ENCODE measurements at regions not wholly inside any gene's neighbourhood (a gene's known extent, or its start where the extent isn't known, plus 50 kb on each side); places are given as distances from the start of the nearest gene placed in this dataset.

DNA sequence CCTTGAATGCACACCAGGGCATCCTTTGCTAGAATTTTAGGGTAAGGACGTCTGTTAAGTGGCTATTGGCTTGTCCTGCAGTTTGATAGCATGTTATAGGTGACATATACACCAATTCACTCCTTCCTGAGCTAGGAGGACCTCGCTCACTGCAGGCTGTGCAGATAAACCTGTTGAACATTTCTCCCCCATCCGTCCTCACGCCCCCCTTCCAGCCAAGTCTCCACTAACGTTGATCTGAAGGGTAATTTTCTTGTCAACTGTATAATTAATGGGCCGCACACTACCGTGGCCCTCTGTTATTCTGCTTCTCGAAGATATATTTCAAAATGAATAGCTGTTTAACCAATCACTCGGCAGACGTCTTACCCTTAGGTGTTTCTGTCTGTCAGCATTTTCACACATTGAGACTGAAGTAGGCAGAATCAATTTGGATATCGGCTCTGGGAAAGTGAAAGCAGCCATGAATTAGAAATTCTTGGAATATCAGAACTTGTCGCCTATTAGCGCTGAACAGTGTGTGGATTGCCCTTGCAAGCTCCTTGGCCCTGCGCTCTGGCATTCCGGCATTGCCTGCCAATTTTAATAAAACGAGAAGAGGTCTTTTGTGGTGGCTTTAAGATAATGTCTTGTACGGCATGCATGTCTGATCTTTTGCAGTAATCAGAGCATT, 905.3 kb downstream of the TYW1 start:
- Histone ChIP-seq H3K79me2 (ENCODE audit: control insufficient read depth, insufficient read depth, low read length) (no peaks in the 10 kb centered on the region), H4K20me1 (ENCODE audit: control insufficient read depth, extremely low read depth, insufficient read depth, low read length) (no peaks in the 10 kb centered on the region), H2AFZ (ENCODE audit: low read length) (no peak overlapping the region), H3K4me2 (ENCODE audit: extremely low read depth, insufficient read depth, low read length) (no peak overlapping the region), H3K4me1 (ENCODE audit: control insufficient read depth, extremely low read depth, insufficient read depth, low read length) (no peaks in the 10 kb centered on the region), H3K4me3 (replicated peaks in 1 of 4; ENCODE audit: control extremely low read depth in 1 of 4, insufficient read depth in 1 of 4, low read depth in 3 of 4, low read length in 4 of 4) (no peak overlapping the region), H3K27me3 (ENCODE audit: control insufficient read depth, insufficient read depth, low read length) (no peaks in the 10 kb centered on the region), H3K9me3 (ENCODE audit: control insufficient read depth, insufficient read depth, low read depth, low read length) (no peaks in the 10 kb centered on the region), H3K27ac (ENCODE audit: insufficient read depth, low read length) (no peak overlapping the region), H3K9ac (ENCODE audit: insufficient read depth, low read length) (no peak overlapping the region), H3K36me3 (ENCODE audit: control insufficient read depth, insufficient read depth, low read length) (no peaks in the 10 kb centered on the region)
- TF ChIP-seq EZH2 (IDR thresholded peaks at IDR 0.05; ENCODE audit: low read length, missing control alignments) (no peak), CTCF (conservative IDR thresholded peaks at IDR 0.05 in 1 of 2, IDR thresholded peaks at IDR 0.05 in 1 of 2; ENCODE audit: low read depth in 1 of 2, low read length in 2 of 2) (no peak)
- DNase-seq (ENCODE audit: low read depth in 2 of 2), result no peak

- Histone ChIP-seq H3K27ac (ENCODE audit: insufficient read depth, low read length) (no peak overlapping the region), H3K4me3 (replicated peaks in 1 of 4; ENCODE audit: control extremely low read depth in 1 of 4, insufficient read depth in 1 of 4, low read depth in 3 of 4, low read length in 4 of 4) (no peak overlapping the region), H2AFZ (ENCODE audit: low read length) (no peak overlapping the region), H3K4me1 (ENCODE audit: control insufficient read depth, extremely low read depth, insufficient read depth, low read length) (no peaks in the 10 kb centered on the region), H4K20me1 (ENCODE audit: control insufficient read depth, extremely low read depth, insufficient read depth, low read length) (no peaks in the 10 kb centered on the region), H3K79me2 (ENCODE audit: control insufficient read depth, insufficient read depth, low read length) (no peaks in the 10 kb centered on the region), H3K27me3 (ENCODE audit: control insufficient read depth, insufficient read depth, low read length) (no peaks in the 10 kb centered on the region), H3K36me3 (ENCODE audit: control insufficient read depth, insufficient read depth, low read length) (no peaks in the 10 kb centered on the region), H3K9ac (ENCODE audit: insufficient read depth, low read length) (no peak overlapping the region), H3K9me3 (ENCODE audit: control insufficient read depth, insufficient read depth, low read depth, low read length) (no peaks in the 10 kb centered on the region), H3K4me2 (ENCODE audit: extremely low read depth, insufficient read depth, low read length) (no peak overlapping the region)
- TF ChIP-seq EZH2 (IDR thresholded peaks at IDR 0.05; ENCODE audit: low read length, missing control alignments) (no peak), CTCF (conservative IDR thresholded peaks at IDR 0.05 in 1 of 2, IDR thresholded peaks at IDR 0.05 in 1 of 2; ENCODE audit: low read depth in 1 of 2, low read length in 2 of 2) (no peak)
- DNase-seq (ENCODE audit: low read depth in 2 of 2), result no peak
Measured at GRCh38 chr7:67907792-67908191, 911.2 kb downstream of the TYW1 start.

GRCh38 chr7:67912437-67912836, 915.8 kb downstream of the TYW1 start:
- no peak for DNase-seq (ENCODE audit: low read depth in 2 of 2)

More at GRCh38 chr7:67912437-67912836, 915.8 kb downstream of the TYW1 start:
- no peak overlapping the region for H3K4me2 ChIP-seq (ENCODE audit: extremely low read depth, insufficient read depth, low read length)
- H3K4me1 ChIP-seq (ENCODE audit: control insufficient read depth, extremely low read depth, insufficient read depth, low read length), result no peaks in the 10 kb centered on the region
- H3K9me3 ChIP-seq (ENCODE audit: control insufficient read depth, insufficient read depth, low read depth, low read length), result no peaks in the 10 kb centered on the region
- no peak overlapping the region for H3K9ac ChIP-seq (ENCODE audit: insufficient read depth, low read length)
- no peaks in the 10 kb centered on the region for H3K27me3 ChIP-seq (ENCODE audit: control insufficient read depth, insufficient read depth, low read length)
- H3K27ac ChIP-seq (ENCODE audit: insufficient read depth, low read length), result no peak overlapping the region
- TF ChIP-seq CTCF (conservative IDR thresholded peaks at IDR 0.05 in 1 of 2, IDR thresholded peaks at IDR 0.05 in 1 of 2; ENCODE audit: low read depth in 1 of 2, low read length in 2 of 2) (no peak), EZH2 (IDR thresholded peaks at IDR 0.05; ENCODE audit: low read length, missing control alignments) (no peak)
- H3K4me3 ChIP-seq (replicated peaks in 1 of 4; ENCODE audit: control extremely low read depth in 1 of 4, insufficient read depth in 1 of 4, low read depth in 3 of 4, low read length in 4 of 4), result no peak overlapping the region
- no peaks in the 10 kb centered on the region for H3K79me2 ChIP-seq (ENCODE audit: control insufficient read depth, insufficient read depth, low read length)
- no peaks in the 10 kb centered on the region for H4K20me1 ChIP-seq (ENCODE audit: control insufficient read depth, extremely low read depth, insufficient read depth, low read length)
- no peak overlapping the region for H2AFZ ChIP-seq (ENCODE audit: low read length)
- H3K36me3 ChIP-seq (ENCODE audit: control insufficient read depth, insufficient read depth, low read length), result no peaks in the 10 kb centered on the region

Data from fibroblast of lung (primary cell).